G401 (cell line): ENCODE measurements at regions not wholly inside any gene's neighbourhood (a gene's known extent, or its start where the extent isn't known, plus 50 kb on each side); places are given as distances from the start of the nearest gene placed in this dataset.
"Not testable (repeated sequence)": the region's sequence is repeated elsewhere in the genome, so short reads cannot be mapped to it uniquely, and the experiment has no call there.

Source experiments
- DNase-seq: peaks from one replicate; pipeline ENCODE4 v3.0.0-alpha.2; 2015; ENCODE audit warnings: low spot score
- in situ Hi-C: cut with HindIII; loops from 2 replicates; pipeline ENCODE4 v1.10.0; 2016; ENCODE audit warnings: low sequenced_read_pairs, mixed read lengths

DNA sequence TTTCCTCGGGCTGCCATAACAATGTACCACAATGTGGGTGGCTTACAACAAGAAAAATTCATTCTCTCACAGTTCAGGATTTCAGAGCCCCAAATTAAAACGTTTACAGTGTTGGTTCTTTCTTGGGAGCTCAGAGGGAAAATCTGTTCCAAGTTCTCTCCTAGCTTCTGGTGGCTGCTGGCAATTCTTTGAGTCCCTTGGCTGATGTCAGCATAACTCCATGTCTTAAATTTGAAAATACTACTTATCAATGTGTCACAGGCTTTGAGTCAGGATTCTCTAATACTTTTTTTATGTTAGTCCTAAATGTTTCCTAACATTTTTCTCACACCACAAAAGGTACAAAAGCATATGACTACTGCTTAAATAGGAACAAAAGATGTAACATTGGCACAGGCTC is 198.4 kb upstream of the ATXN7L3B start:
- in situ Hi-C loops: no loop called here
- DNase-seq: no peak

GRCh38 chr12:74349925-74350324 is 187.7 kb upstream of the ATXN7L3B start:
- in situ Hi-C loops: no loop called here
- no peak for DNase-seq

DNA sequence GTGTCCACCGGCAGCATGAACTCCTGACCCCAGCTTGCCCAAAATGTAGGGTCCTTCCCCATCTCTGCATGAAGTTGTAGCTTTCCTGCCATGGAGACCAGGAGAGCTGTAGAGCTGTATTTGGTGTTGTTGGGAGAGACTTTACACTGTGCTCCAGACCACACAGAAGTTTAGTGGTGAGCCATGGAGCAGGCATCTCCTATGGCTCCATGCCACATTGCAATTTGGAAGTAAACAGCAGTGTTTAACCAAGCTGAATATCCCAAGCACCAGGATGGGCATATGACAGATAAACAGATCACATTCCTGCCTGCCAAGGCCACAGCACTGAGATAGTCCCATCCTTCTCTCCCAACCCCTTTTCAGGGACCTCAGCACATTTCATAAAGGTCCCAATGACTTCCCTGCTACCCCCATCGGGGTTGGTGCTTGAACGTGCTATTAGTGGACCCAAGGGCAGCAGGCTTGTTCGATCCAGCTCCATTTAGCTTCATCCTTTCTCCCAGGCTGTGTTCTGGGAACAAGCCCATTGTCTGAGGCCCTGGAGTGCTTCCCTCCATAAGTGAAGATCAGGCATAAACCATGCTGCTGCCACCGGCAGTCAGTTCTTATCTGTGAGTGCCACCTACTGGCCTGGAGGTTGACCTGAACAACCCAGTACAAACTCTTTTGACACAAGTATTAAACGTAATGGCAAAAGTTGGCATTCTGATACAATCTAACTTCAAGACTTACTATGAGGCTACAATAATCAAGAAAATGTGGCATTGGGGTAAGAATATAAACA is 172.3 kb upstream of the ATXN7L3B start:
- in situ Hi-C loops: no loop called here
- DNase-seq: no peak

DNA sequence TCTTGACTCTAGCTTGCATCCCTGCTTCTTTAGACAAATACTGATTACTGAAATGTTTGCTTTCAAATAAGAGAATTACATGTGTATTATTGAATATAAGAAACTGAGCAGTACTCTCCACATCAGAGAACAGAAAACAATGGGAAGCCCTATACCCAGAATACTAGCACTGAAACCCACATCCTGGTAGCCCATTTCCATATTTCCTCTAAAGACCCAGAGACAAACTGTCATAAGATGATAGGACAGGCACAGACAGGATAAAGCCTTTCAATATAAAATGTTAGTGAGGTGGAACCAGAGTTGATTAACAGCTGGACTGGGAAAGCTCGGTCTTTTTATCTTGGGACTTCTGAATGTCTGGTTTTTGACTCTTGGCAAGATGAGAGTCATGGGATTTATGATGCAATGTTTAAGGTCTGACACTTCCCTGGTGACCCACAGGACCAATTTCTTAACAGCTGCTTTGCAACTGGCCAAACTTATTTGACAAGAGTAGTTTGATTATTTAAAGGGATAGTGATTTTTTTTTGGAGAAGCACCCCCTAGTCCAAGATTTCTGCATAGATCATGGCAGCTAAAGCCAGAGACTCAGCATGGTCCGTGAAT is 166.9 kb upstream of the ATXN7L3B start:
- no peak for DNase-seq
- in situ Hi-C loops: no loop called here

GRCh38 chr12:74379114-74379513 is 158.5 kb upstream of the ATXN7L3B start:
- in situ Hi-C loops: no loop called here
- DNase-seq: no peak

- no peak for DNase-seq
- in situ Hi-C loops: no loop called here
Observed at GRCh38 chr12:74381958-74382357, 155.7 kb upstream of the ATXN7L3B start.

GRCh38 chr12:74382983-74383382 is 154.7 kb upstream of the ATXN7L3B start:
- DNase-seq: no peak
- in situ Hi-C loops: no loop called here

DNA sequence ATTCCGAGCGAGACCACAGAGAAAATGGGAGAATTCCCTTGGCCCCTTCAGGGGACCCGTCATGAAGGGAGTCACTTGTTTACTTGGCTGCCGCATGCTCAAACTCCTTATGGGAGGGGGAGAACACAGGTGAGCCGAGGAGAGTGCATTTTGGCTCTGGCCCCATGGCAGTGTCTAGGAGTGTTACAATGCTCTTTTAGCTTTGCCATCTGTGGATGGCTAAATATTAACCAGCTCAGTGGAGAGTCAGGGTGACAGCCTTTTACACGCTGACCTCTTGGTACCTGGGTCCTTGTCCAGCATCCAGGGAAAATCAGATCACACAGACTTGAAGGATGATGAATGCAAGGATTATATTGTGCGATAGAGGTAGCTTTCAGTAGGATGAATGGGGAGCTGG is 146.4 kb upstream of the ATXN7L3B start:
- in situ Hi-C loops: no loop called here

DNA sequence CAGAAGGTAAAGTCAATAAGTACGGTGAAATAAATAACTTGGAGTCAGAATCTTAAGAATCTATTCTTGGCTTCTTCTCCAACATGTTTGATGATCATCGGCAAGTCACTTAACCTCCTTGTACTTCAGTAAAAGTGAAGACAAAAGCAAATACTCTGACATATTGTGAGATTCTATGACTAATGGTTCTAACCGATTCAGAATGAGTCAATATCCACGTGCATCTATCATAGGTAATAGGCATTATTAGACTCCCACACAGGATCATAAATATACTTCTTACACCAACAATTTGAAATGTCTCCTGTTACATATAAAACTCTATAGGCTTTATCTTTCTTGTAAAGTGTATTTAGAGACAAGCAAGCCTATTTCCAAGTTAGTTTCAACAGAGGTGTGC is 144.4 kb upstream of the ATXN7L3B start:
- in situ Hi-C loops: no loop called here
- DNase-seq: no peak

More for the DNA sequence above, 146.4 kb upstream of the ATXN7L3B start:
- DNase-seq: no peak

DNA sequence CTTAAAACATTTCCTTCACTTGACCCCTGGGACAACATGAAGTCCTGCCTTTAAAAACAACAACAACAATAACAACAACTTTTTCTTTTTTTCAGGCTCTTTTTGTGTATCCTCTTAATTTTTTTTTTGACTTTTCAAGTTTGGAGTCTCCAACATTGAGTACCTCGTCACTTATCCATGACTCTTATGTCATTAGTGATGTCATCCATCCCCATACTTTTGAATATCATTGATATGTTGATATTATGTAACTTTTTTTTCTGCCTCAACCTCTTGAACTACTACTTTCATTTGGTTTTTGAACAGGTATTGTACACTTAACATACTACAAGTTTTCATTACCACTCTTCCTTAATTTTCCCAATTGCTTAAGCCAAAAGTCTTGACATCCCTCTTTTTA is 143.0 kb upstream of the ATXN7L3B start:
- in situ Hi-C loops: no loop called here
- no peak for DNase-seq

- DNase-seq: no peak
- in situ Hi-C loops: no loop called here
Observed at GRCh38 chr12:74401035-74401434, 136.6 kb upstream of the ATXN7L3B start.

GRCh38 chr12:74401966-74402365 is 135.7 kb upstream of the ATXN7L3B start:
- in situ Hi-C loops: no loop called here
- no peak for DNase-seq

- in situ Hi-C loops, DNase-seq: not testable (repeated sequence)
Observed at GRCh38 chr12:74403221-74403470, 134.5 kb upstream of the ATXN7L3B start.

DNA sequence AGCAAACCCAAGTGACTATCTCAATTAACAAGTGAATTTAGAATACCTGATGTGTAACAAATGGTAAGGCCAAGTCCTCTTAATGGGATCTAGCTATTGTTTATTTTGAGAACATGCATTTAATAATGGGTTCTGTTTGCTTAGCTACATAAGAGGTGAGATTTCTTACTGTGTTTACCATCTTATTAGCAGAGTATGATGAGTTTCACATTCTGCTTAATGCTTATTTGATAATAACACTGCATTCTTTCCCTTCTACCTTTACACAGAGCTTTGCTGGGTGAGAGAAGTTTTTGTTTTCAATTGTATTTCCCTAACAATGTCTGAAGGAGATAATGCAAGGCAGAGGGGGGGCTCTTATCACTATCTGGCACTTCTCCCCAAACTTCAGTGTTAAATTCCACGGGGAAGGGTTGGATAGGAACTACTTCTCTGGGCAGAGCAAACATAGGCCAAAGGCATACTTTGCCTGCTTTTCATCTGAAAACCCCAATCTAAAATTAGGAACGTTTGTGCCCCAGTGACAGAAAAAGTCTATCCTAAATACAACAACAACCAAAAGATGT is 129.0 kb upstream of the ATXN7L3B start:
- DNase-seq: no peak
- in situ Hi-C loops: no loop called here

DNA sequence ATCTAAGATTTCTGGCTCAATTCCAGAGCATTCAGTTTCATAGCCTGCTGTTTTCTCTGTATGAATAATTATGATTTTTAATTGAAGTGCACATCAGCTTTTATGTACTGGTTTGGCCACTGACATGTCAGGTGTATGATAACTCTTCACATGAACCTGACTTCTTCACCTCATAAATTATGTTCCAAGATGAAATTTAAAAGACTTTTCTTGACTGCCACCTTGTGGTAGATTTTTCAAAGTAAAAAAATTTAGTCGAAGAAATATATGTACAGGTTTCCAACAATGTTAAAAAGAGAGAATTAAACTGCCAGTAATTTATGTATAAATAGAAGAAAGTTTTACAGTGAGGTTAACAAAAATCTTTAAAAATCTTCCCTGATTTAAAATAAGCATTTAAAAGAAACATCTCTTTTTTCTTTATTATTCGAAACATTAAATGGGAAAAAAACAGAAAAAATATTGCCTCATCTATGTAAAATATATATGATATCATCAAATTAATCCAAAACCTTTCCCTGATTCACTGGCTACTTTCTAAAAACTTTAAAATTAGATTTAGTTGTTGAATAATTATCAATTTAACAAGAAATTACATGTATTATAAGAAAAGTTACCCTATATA is 124.9 kb upstream of the ATXN7L3B start:
- in situ Hi-C loops: no loop called here
- peak; percentile 39 for DNase-seq

- DNase-seq: peak; percentile 12
- in situ Hi-C loops: no loop called here
Observed at GRCh38 chr12:74415633-74416032, 122.0 kb upstream of the ATXN7L3B start.

DNA sequence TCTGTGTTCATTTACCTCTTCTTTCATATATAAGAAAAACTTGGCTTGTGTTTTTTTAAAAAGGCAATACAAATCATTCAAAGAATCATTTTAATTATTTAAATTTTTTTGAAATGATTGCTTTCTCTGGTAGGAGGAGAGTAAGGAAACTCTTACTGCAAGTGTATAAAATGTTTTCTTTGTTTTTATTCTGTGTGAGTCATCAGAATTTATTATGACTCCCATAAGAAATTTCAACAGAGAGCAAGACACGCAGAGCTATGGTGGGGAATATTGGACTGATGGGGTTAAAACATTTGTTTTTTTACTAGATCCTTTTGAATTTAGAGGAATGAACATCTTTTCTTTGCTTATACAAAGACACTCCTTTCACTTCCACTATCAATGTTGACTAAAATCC is 119.1 kb upstream of the ATXN7L3B start:
- DNase-seq: no peak
- in situ Hi-C loops: no loop called here

DNA sequence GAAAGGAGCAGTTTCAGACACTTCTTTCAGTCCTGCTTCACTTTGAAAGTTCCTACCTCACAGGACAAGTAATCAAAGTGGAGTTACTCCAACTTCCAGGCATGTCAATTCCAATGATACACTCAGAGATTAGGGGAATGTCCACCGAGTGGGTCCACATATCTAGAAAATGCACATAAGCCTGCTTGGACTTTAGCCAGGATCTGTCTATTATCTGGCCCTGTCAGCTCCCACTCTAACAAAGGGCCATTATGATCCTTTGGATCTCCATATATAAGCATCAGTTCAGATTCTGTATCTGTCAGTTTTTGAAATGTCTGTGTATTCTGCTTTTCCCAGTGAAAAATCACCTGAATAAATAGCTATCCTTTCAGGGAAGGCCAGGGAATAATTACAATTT is 112.9 kb upstream of the ATXN7L3B start:
- in situ Hi-C loops: no loop called here
- no peak for DNase-seq

GRCh38 chr12:74426091-74426490 is 111.5 kb upstream of the ATXN7L3B start:
- no peak for DNase-seq
- in situ Hi-C loops: no loop called here

- DNase-seq: no peak
- in situ Hi-C loops: no loop called here
Observed at GRCh38 chr12:74429535-74429934, 108.1 kb upstream of the ATXN7L3B start.

- in situ Hi-C loops: no loop called here
- DNase-seq: no peak
Observed at GRCh38 chr12:74431801-74432200, 105.8 kb upstream of the ATXN7L3B start.
